ENCODE measurements at regions not wholly inside any gene's neighbourhood (a gene's known extent, or its start where the extent isn't known, plus 50 kb on each side); places are given as distances from the start of the nearest gene placed in this dataset.

- Histone ChIP-seq H3K27ac (ENCODE audit: low read depth, low read length) (no peak overlapping the region), H3K27me3 (ENCODE audit: control insufficient read depth, insufficient read depth, low read length) (no peaks in the 10 kb centered on the region), H3K4me3 (ENCODE audit: low read depth, low read length) (no peak overlapping the region), H3K9me3 (ENCODE audit: control insufficient read depth, insufficient read depth, low read length) (no peaks in the 10 kb centered on the region)
- TF ChIP-seq CTCF (IDR thresholded peaks at IDR 0.05; ENCODE audit: low read depth, low read length): no peak
- DNase-seq (ENCODE audit: low read depth, low spot score): no peak
- POLR2A ChIA-PET: no interaction called here
- CTCF ChIA-PET: interaction anchor here (0.9 kb wide), 1 partner anchor 23 kb away, joined by 3 read pairs; no protein-coding TSS in a partner anchor
Observed at GRCh38 chr10:57983281-57983791, 284.4 kb downstream of the IPMK start.

- H3K4me3 ChIP-seq (ENCODE audit: low read depth, low read length): no peak overlapping the region
- no peak for TF ChIP-seq CTCF (IDR thresholded peaks at IDR 0.05; ENCODE audit: low read depth, low read length)
- no peak for DNase-seq (ENCODE audit: low read depth, low spot score)
- no peaks in the 10 kb centered on the region for H3K9me3 ChIP-seq (ENCODE audit: control insufficient read depth, insufficient read depth, low read length)
- H3K27me3 ChIP-seq (ENCODE audit: control insufficient read depth, insufficient read depth, low read length): no peaks in the 10 kb centered on the region
- POLR2A ChIA-PET: no interaction called here
- no peak overlapping the region for H3K27ac ChIP-seq (ENCODE audit: low read depth, low read length)
- CTCF ChIA-PET: interaction anchor here (0.6 kb wide), 1 partner anchor 249 kb away, joined by 3 read pairs; no protein-coding TSS in a partner anchor
Observed at GRCh38 chr10:57982091-57982490, 285.6 kb downstream of the IPMK start.

GRCh38 chr10:57979956-57980355 lies 287.7 kb downstream of the IPMK start:
- Histone ChIP-seq H3K9me3 (ENCODE audit: control insufficient read depth, insufficient read depth, low read length) (no peaks in the 10 kb centered on the region), H3K4me3 (ENCODE audit: low read depth, low read length) (no peak overlapping the region), H3K27me3 (ENCODE audit: control insufficient read depth, insufficient read depth, low read length) (no peaks in the 10 kb centered on the region), H3K27ac (ENCODE audit: low read depth, low read length) (no peak overlapping the region)
- TF ChIP-seq CTCF (IDR thresholded peaks at IDR 0.05; ENCODE audit: low read depth, low read length): no peak
- DNase-seq (ENCODE audit: low read depth, low spot score): no peak
- CTCF ChIA-PET: interaction anchor here (0.7 kb wide), 1 partner anchor 85 kb away, joined by 3 read pairs; no protein-coding TSS in a partner anchor
- POLR2A ChIA-PET: no interaction called here

- no peaks in the 10 kb centered on the region for H3K9me3 ChIP-seq (ENCODE audit: control insufficient read depth, insufficient read depth, low read length)
- ChIA-PET CTCF (no interaction called here), POLR2A (no interaction called here)
- no peak for TF ChIP-seq CTCF (IDR thresholded peaks at IDR 0.05; ENCODE audit: low read depth, low read length)
- DNase-seq (ENCODE audit: low read depth, low spot score): no peak
- H3K27me3 ChIP-seq (ENCODE audit: control insufficient read depth, insufficient read depth, low read length): no peaks in the 10 kb centered on the region
- no peak overlapping the region for H3K4me3 ChIP-seq (ENCODE audit: low read depth, low read length)
- H3K27ac ChIP-seq (ENCODE audit: low read depth, low read length): no peak overlapping the region
Observed at GRCh38 chr10:57979491-57979890, 288.2 kb downstream of the IPMK start.

GRCh38 chr10:57977262-57977661 lies 290.4 kb downstream of the IPMK start:
- ChIA-PET CTCF (no interaction called here), POLR2A (no interaction called here)
- no peak overlapping the region for H3K27ac ChIP-seq (ENCODE audit: low read depth, low read length)
- no peaks in the 10 kb centered on the region for H3K27me3 ChIP-seq (ENCODE audit: control insufficient read depth, insufficient read depth, low read length)
- no peak for TF ChIP-seq CTCF (IDR thresholded peaks at IDR 0.05; ENCODE audit: low read depth, low read length)
- DNase-seq (ENCODE audit: low read depth, low spot score): no peak
- H3K9me3 ChIP-seq (ENCODE audit: control insufficient read depth, insufficient read depth, low read length): no peaks in the 10 kb centered on the region
- no peak overlapping the region for H3K4me3 ChIP-seq (ENCODE audit: low read depth, low read length)

Data from AG04450 (cell line).